ENCODE measurements at regions not wholly inside any gene's neighbourhood (a gene's known extent, or its start where the extent isn't known, plus 50 kb on each side); places are given as distances from the start of the nearest gene placed in this dataset.
"Not testable (repeated sequence)": the region's sequence is repeated elsewhere in the genome, so short reads cannot be mapped to it uniquely, and the experiment has no call there.

GRCh38 chr9:42386477-42386876, 203.0 kb downstream of the SPATA31A6 start:
- TF ChIP-seq EZH2phosphoT487 (IDR thresholded peaks at IDR 0.05; ENCODE audit: borderline replicate concordance): no peak
- no peak for TF ChIP-seq CTCF (conservative IDR thresholded peaks at IDR 0.05; ENCODE audit: low read length)
- Histone ChIP-seq H3K36me3 (ENCODE audit: insufficient read depth, low read length) (no peaks in the 10 kb centered on the region), H3K4me3 (ENCODE audit: low read length, poor library complexity, severe bottlenecking) (no peak overlapping the region), H3K9ac (ENCODE audit: low read depth, low read length, poor library complexity, severe bottlenecking) (no peak overlapping the region), H3K79me2 (ENCODE audit: insufficient read depth, low read length) (no peaks in the 10 kb centered on the region), H3K9me3 (ENCODE audit: insufficient read depth, low read depth, low read length) (0 out of 2 replicates have a peak, but pooled peaks cover 2% of the 10 kb centered on the region), H4K20me1 (ENCODE audit: insufficient read depth, low read length, poor library complexity, severe bottlenecking) (no peaks in the 10 kb centered on the region), H3K4me2 (ENCODE audit: low read depth, low read length, poor library complexity, severe bottlenecking) (no peak overlapping the region), H3K27me3 (ENCODE audit: insufficient read depth, low read length, poor library complexity, severe bottlenecking) (no peaks in the 10 kb centered on the region), H3K4me1 (ENCODE audit: insufficient read depth, low read length, poor library complexity, severe bottlenecking) (no peaks in the 10 kb centered on the region), H3F3A (ENCODE audit: low read depth) (no peaks in the 10 kb centered on the region), H2AFZ (ENCODE audit: low read length) (no peak overlapping the region), H3K9me2 (replicated peaks; ENCODE audit: low read depth, low read length) (no peaks in the 10 kb centered on the region)

GRCh38 chr9:42388146-42388690, 204.8 kb downstream of the SPATA31A6 start:
- no peak overlapping the region for H3K9ac ChIP-seq (ENCODE audit: low read depth, low read length, poor library complexity, severe bottlenecking)
- H3K79me2 ChIP-seq (ENCODE audit: insufficient read depth, low read length): no peaks in the 10 kb centered on the region
- H3K27me3 ChIP-seq (ENCODE audit: insufficient read depth, low read length, poor library complexity, severe bottlenecking): no peaks in the 10 kb centered on the region
- no peak overlapping the region for H3K4me3 ChIP-seq (ENCODE audit: low read length, poor library complexity, severe bottlenecking)
- H3K9me2 ChIP-seq (replicated peaks; ENCODE audit: low read depth, low read length): no peaks in the 10 kb centered on the region
- H2AFZ ChIP-seq (ENCODE audit: low read length): no peak overlapping the region
- no peak overlapping the region for H3K4me2 ChIP-seq (ENCODE audit: low read depth, low read length, poor library complexity, severe bottlenecking)
- H3K36me3 ChIP-seq (ENCODE audit: insufficient read depth, low read length): no peaks in the 10 kb centered on the region
- H3F3A ChIP-seq (ENCODE audit: low read depth): no peaks in the 10 kb centered on the region
- H3K9me3 ChIP-seq (ENCODE audit: insufficient read depth, low read depth, low read length): 0 out of 2 replicates have a peak, but pooled peaks cover 2% of the 10 kb centered on the region
- TF ChIP-seq EZH2phosphoT487 (IDR thresholded peaks at IDR 0.05; ENCODE audit: borderline replicate concordance) (no peak), CTCF (conservative IDR thresholded peaks at IDR 0.05; ENCODE audit: low read length) (no peak)
- H3K4me1 ChIP-seq (ENCODE audit: insufficient read depth, low read length, poor library complexity, severe bottlenecking): no peaks in the 10 kb centered on the region
- no peaks in the 10 kb centered on the region for H4K20me1 ChIP-seq (ENCODE audit: insufficient read depth, low read length, poor library complexity, severe bottlenecking)

- H3K4me2 ChIP-seq (ENCODE audit: low read depth, low read length, poor library complexity, severe bottlenecking): no peak overlapping the region
- no peaks in the 10 kb centered on the region for H3K36me3 ChIP-seq (ENCODE audit: insufficient read depth, low read length)
- H3F3A ChIP-seq (ENCODE audit: low read depth): no peaks in the 10 kb centered on the region
- no peak for TF ChIP-seq EZH2phosphoT487 (IDR thresholded peaks at IDR 0.05; ENCODE audit: borderline replicate concordance)
- TF ChIP-seq CTCF (conservative IDR thresholded peaks at IDR 0.05; ENCODE audit: low read length): no peak
- H3K9ac ChIP-seq (ENCODE audit: low read depth, low read length, poor library complexity, severe bottlenecking): no peak overlapping the region
- H3K9me2 ChIP-seq (replicated peaks; ENCODE audit: low read depth, low read length): no peaks in the 10 kb centered on the region
- H3K79me2 ChIP-seq (ENCODE audit: insufficient read depth, low read length): no peaks in the 10 kb centered on the region
- no peaks in the 10 kb centered on the region for H3K4me1 ChIP-seq (ENCODE audit: insufficient read depth, low read length, poor library complexity, severe bottlenecking)
- H4K20me1 ChIP-seq (ENCODE audit: insufficient read depth, low read length, poor library complexity, severe bottlenecking): no peaks in the 10 kb centered on the region
- no peak overlapping the region for H3K4me3 ChIP-seq (ENCODE audit: low read length, poor library complexity, severe bottlenecking)
- 0 out of 2 replicates have a peak, but pooled peaks cover 2% of the 10 kb centered on the region for H3K9me3 ChIP-seq (ENCODE audit: insufficient read depth, low read depth, low read length)
- no peaks in the 10 kb centered on the region for H3K27me3 ChIP-seq (ENCODE audit: insufficient read depth, low read length, poor library complexity, severe bottlenecking)
- H2AFZ ChIP-seq (ENCODE audit: low read length): no peak overlapping the region
Measured at GRCh38 chr9:42388846-42389245, 205.4 kb downstream of the SPATA31A6 start.

- H3K4me1 ChIP-seq (ENCODE audit: insufficient read depth, low read length, poor library complexity, severe bottlenecking); H3K9me3 ChIP-seq (ENCODE audit: insufficient read depth, low read depth, low read length); H3K9me2 ChIP-seq (replicated peaks; ENCODE audit: low read depth, low read length); H3K4me2 ChIP-seq (ENCODE audit: low read depth, low read length, poor library complexity, severe bottlenecking); H3K4me3 ChIP-seq (ENCODE audit: low read length, poor library complexity, severe bottlenecking); H3F3A ChIP-seq (ENCODE audit: low read depth); H2AFZ ChIP-seq (ENCODE audit: low read length); H4K20me1 ChIP-seq (ENCODE audit: insufficient read depth, low read length, poor library complexity, severe bottlenecking); H3K79me2 ChIP-seq (ENCODE audit: insufficient read depth, low read length); H3K36me3 ChIP-seq (ENCODE audit: insufficient read depth, low read length); H3K9ac ChIP-seq (ENCODE audit: low read depth, low read length, poor library complexity, severe bottlenecking); H3K27me3 ChIP-seq (ENCODE audit: insufficient read depth, low read length, poor library complexity, severe bottlenecking): not testable (repeated sequence)
Measured at GRCh38 chr9:42392773-42393455, 209.5 kb downstream of the SPATA31A6 start.

All from Loucy (cell line).